ENCODE measurements at regions not wholly inside any gene's neighbourhood (a gene's known extent, or its start where the extent isn't known, plus 50 kb on each side); places are given as distances from the start of the nearest gene placed in this dataset.

GRCh38 chr20:22951966-22952365 lies 83.1 kb upstream of the SSTR4 start:
- TF ChIP-seq, protein P1, sequence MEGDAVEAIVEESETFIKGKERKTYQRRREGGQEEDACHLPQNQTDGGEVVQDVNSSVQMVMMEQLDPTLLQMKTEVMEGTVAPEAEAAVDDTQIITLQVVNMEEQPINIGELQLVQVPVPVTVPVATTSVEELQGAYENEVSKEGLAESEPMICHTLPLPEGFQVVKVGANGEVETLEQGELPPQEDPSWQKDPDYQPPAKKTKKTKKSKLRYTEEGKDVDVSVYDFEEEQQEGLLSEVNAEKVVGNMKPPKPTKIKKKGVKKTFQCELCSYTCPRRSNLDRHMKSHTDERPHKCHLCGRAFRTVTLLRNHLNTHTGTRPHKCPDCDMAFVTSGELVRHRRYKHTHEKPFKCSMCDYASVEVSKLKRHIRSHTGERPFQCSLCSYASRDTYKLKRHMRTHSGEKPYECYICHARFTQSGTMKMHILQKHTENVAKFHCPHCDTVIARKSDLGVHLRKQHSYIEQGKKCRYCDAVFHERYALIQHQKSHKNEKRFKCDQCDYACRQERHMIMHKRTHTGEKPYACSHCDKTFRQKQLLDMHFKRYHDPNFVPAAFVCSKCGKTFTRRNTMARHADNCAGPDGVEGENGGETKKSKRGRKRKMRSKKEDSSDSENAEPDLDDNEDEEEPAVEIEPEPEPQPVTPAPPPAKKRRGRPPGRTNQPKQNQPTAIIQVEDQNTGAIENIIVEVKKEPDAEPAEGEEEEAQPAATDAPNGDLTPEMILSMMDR (IDR thresholded peaks at IDR 0.05): no peak
- Histone ChIP-seq H3K4me1 (no peaks in the 10 kb centered on the region), H3K4me3 (no peak overlapping the region), H3K27me3 (ENCODE audit: low read depth) (no peaks in the 10 kb centered on the region), H3K9me3 (no peaks in the 10 kb centered on the region), H3K27ac (no peak overlapping the region), H3K36me3 (no peaks in the 10 kb centered on the region)
- intact Hi-C loops (cut with DNase I): no loop called here
- ATAC-seq (no peak), DNase-seq (no peak)

GRCh38 chr20:22954661-22955060 lies 80.5 kb upstream of the SSTR4 start:
- H3K27ac ChIP-seq: no peak overlapping the region
- intact Hi-C loops (cut with DNase I): no loop called here
- no peak for DNase-seq
- H3K9me3 ChIP-seq: no peaks in the 10 kb centered on the region
- no peaks in the 10 kb centered on the region for H3K27me3 ChIP-seq (ENCODE audit: low read depth)
- no peak overlapping the region for H3K4me3 ChIP-seq
- TF ChIP-seq, protein P1 (IDR thresholded peaks at IDR 0.05): no peak
- no peaks in the 10 kb centered on the region for H3K36me3 ChIP-seq
- ATAC-seq: no peak
- H3K4me1 ChIP-seq: no peaks in the 10 kb centered on the region

DNA sequence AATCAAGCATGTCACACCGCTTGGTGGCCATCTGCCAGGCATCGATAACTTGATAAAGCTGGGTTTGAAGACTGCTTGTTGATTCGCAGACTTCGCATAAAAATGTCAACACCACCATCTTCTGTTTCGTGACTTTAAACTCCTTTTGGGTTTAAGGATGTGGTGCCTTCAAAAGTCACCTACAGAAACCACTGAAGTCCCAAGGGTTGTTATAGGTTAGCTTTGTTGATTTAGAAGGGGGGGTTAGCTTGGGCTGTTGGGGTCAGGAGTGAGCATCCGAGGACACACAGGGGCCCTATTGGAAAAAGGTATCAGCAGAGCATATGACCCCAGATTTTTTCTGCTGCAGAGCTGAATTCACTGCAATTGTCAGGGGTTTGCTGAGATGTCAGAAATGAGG lies 76.7 kb upstream of the SSTR4 start:
- intact Hi-C loops (cut with DNase I): no loop called here
- no peaks in the 10 kb centered on the region for H3K36me3 ChIP-seq
- no peak overlapping the region for H3K27ac ChIP-seq
- H3K27me3 ChIP-seq (ENCODE audit: low read depth): no peaks in the 10 kb centered on the region
- no peaks in the 10 kb centered on the region for H3K4me1 ChIP-seq
- H3K4me3 ChIP-seq: no peak overlapping the region
- H3K9me3 ChIP-seq: no peaks in the 10 kb centered on the region
- TF ChIP-seq, protein P1 (IDR thresholded peaks at IDR 0.05): no peak
- DNase-seq (no peak), ATAC-seq (no peak)

DNA sequence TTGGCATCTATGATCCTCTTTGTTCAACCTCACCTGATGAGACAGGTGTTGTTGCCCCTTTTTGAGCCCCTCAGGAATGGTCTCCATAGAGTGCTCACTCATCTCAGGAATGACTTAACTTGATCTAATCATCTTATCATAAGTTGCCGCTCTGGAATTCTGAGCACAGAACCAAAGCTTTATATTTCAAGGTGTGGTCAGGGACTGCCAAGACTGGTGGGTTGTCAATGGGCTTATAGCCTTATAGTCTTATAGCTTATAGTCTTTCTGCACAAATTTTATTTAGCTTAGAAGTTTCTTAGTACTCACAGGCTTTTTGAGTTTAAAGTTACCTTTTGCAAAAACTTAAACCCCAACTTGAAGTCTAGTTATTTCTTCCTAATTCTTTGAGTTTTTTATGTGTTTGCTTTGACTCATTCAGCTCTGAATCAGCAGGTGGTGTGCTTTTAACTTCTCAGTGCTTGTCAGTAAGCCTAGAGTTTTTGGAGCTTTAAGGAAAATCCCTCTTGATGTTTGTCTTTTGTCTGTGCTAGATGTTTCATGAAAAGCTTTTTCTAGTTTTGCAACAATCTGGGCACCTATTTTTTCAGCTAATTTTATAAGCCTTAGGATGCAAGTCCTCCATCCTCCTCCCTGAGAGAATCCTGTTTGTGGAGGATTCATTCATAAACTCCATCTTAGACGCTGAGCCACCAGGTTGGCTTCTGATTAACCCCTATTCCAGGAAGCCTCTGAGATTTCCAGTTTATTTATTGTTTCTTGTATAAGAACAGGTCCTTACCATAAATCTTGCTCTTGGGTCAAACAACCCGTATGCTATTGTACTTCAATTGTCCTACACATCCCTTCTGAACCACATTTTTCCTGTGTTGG lies 72.3 kb upstream of the SSTR4 start:
- no peaks in the 10 kb centered on the region for H3K4me1 ChIP-seq
- intact Hi-C loops (cut with DNase I): no loop called here
- no peaks in the 10 kb centered on the region for H3K27me3 ChIP-seq (ENCODE audit: low read depth)
- TF ChIP-seq, protein P1 (IDR thresholded peaks at IDR 0.05): no peak
- H3K4me3 ChIP-seq: no peak overlapping the region
- no peak for ATAC-seq
- no peaks in the 10 kb centered on the region for H3K9me3 ChIP-seq
- DNase-seq: no peak
- H3K27ac ChIP-seq: no peak overlapping the region
- H3K36me3 ChIP-seq: no peaks in the 10 kb centered on the region

DNA sequence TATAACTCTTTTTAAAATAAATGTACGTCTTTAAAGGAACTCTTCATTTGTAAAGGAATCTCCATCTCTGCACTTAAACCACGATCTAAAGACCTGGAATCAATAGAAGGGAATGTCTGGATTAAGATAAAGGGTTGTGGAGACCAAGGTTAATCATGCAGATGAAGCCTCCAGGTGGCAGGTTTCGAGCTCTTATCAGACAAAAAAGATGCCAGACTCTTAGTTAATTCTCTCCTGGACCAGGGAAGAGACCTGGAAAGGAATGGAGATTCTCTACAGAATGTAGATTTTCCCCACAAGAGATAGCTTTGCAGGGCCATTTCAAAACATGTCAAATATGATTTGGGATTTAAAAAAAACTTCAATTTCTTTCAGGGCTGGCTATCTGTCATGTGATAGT lies 71.5 kb upstream of the SSTR4 start:
- H3K36me3 ChIP-seq: no peaks in the 10 kb centered on the region
- H3K4me3 ChIP-seq: no peak overlapping the region
- H3K27ac ChIP-seq: no peak overlapping the region
- no peaks in the 10 kb centered on the region for H3K9me3 ChIP-seq
- DNase-seq: no peak
- intact Hi-C loops (cut with DNase I): no loop called here
- H3K4me1 ChIP-seq: no peaks in the 10 kb centered on the region
- no peak for ATAC-seq
- TF ChIP-seq, protein P1 (IDR thresholded peaks at IDR 0.05): no peak
- no peaks in the 10 kb centered on the region for H3K27me3 ChIP-seq (ENCODE audit: low read depth)

Measured in lower lobe of right lung (tissue), 2 donors.